HG03097 (cell line): ENCODE measurements at regions not wholly inside any gene's neighbourhood (a gene's known extent, or its start where the extent isn't known, plus 50 kb on each side); places are given as distances from the start of the nearest gene placed in this dataset.

ENCODE experiments used
- ATAC-seq: cut with Tn5 transposase; IDR thresholded peaks from one replicate; pipeline ENCODE4 v1.9.1; 2021; ENCODE audit not compliant: unreplicated experiment, low FRiP score

GRCh38 chr2:64704161-64704560 is 50.4 kb upstream of the SERTAD2 start:
- ATAC-seq: no peak

GRCh38 chr2:64704996-64705395 is 51.3 kb upstream of the SERTAD2 start:
- no peak for ATAC-seq

DNA sequence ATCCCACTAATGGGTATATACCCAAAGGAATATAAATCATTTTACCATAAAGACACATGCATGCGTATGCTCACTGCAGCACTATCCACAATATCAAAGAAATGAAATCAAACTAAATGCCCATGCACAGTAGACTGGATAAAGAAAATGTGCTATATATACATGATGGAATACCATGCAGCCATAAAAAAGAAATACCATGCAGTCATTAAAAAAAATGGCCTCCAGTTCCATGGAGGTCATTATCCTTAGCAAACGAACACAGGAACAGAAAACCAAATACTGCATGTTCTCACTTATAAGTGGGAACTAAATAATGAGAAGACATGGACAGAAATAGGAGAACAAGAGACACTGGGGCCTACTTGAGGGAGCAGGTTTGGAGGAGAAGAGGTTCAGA is 53.6 kb upstream of the SERTAD2 start:
- ATAC-seq: no peak

GRCh38 chr2:64708829-64709228 is 55.1 kb upstream of the SERTAD2 start:
- ATAC-seq: no peak

- no peak for ATAC-seq
Measured at GRCh38 chr2:64711252-64711800, 57.6 kb upstream of the SERTAD2 start.

DNA sequence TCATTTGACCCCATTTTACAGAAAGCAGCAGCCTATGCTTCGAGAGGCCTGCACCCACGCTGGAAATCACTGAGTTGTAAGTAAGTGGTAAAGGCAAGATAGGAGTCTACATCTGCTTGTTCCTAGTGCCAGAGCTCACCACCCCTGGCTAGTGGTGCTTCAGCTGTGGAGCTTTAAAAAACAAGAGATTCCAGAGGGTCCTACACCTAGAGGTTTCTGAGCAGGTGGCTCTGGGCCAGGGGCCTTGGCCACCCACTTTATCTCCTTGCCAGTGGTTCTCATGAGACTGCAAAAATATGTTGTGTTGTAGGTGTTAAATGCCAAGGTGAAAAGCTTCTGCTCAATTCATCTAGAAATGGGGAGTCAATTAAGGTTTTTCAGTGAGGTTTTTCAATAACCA is 60.0 kb upstream of the SERTAD2 start:
- ATAC-seq: no peak

- no peak for ATAC-seq
Measured at GRCh38 chr2:64716569-64716968, 62.9 kb upstream of the SERTAD2 start.

DNA sequence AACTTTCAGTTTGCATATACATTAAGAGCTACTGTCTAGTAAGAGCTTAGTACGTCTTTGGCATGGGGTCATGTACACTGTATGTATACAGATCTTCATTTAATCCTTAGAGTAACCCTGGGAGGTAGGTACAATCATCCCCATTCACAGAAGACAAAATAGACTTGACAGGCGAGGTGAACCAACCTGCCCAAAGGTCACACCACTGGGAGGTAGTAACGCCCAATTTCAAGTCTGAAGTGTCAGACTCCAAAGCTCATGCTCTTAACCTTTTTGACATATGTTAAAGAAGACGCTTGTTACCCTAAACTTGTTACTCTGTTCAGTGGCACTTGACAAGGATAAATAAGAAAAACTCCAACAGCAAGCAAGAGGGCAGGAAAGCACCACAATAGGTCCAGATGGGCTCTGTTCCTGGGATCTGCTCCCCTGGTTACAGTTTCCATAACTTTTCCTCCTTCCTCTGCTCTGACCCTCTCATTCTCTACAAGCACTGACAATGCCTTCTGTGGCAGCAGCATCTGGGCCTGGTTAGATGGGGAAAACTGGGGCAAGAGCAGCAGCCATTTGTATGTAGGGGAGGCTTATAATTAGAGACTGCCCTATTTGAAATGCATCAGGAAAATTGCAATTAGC is 64.7 kb upstream of the SERTAD2 start:
- ATAC-seq: no peak

GRCh38 chr2:64720535-64721319 is 67.0 kb upstream of the SERTAD2 start:
- no peak for ATAC-seq

DNA sequence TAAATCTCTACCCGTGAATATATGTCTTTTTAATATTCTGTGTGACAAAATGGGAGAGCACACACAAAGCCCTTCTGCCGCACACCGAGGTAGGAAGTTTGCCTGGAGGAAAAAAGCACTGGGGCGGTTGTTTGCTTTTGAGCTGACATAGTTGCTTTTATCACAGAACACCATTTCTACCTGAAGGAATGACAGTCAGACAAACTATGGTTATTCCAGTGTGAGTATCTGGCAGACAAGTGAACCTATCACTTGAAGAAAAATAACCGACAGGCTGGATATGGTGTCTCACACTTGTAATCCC is 67.6 kb upstream of the SERTAD2 start:
- ATAC-seq: no peak

DNA sequence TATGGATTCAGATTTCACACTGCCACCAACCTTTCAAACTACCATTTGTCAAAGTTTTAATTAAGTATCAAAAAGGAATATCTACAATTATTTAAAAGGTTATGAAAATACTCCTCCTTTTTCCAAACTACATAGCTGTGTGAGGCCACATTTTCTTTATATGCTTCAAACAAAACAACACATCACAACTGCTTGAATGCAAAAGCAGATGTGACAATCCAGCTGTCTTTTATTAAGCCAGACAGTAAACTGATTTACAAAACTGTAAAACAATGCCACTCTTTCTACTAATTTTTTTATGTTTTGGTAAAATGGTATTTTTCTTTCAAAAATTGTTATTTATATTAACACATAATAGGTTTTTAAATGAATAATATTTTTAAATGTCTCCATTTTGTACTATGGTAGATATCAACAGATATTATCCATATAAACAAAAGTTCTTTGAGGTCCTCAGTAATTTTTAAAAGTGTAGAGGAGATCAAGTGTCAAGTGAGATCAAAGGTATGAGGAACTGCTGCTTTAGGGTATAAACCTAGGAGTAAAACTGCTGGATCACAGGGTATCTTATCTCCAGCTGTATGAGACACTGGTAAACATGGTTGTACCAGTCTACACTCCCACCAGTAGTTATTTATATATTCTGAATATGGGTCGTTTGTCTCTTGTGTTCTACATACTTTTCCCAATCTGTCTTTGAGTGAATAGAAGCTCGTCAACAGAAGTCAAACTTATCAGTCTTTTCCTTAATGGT is 68.8 kb upstream of the SERTAD2 start:
- ATAC-seq: no peak

GRCh38 chr2:64727013-64727767 is 73.5 kb upstream of the SERTAD2 start:
- ATAC-seq: peak; percentile 68

GRCh38 chr2:64727843-64728463 is 74.2 kb upstream of the SERTAD2 start:
- peak; percentile 11 for ATAC-seq

DNA sequence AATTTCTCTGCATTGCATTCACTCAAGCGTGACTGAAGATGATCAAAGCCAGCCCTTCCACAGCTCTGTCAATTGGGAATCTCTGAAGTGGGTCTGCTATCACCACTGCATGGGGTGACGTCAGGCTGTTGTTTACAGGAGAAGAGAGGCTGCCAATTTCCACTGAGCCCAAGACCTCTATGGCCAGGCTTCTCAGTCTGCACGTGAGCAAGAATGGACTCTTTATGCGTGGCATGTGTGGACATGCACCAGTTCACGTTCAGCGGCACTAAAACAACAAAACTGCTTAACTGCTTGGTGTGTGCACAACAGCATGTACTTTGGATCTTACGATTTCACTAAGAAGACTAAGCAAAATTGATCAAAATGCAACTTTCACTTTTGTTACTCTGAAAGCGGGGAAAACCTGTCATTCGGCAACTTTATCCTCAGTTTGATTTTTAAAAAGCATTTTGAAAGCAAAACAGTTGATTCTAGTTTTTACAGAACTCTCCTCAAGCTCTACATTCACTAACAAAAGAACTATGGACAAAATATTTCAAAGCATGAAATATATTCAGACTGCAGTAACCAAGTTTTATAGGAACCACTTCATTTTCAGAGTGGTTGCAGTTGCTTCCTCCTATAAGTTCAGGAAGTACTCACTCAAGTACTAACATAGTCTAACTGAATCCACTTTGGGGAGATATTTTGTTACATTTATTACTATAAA is 77.0 kb upstream of the SERTAD2 start:
- ATAC-seq: no peak

DNA sequence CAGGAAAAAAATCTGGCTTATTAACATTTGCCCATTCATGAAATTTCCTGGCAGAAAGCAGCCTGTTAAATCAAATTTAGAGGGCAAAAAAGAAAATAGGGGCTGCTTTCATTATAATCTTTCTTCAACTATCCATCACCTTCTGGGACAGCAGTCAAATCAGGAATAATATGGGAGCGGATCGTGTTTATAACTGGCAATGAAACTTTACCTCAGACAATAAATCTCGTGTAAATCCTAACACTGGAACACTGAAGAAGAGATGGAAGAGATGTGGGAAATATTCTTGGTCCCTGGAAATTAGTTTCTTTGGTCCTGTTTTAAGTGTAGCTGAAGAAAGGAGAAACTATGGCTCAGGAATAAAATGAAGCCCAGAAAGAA is 77.5 kb upstream of the SERTAD2 start:
- ATAC-seq: no peak

DNA sequence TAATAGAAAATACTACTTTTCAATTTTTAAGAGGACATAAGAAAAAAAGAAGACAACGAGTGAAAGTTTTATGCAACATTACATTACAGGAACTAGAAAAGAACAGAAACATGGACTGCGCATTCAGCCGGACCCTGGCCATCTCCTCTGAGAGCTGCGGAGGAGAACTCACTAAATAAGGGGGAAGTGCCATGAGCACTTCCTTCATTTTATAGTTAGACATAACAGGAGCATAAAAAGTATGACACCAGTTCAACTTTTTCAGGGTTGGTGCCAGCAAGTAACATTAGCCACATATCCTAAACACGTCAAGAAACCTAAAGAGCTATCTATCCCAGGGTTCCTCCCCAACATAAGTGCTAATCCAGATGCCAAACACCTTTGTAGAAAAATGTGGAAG is 78.0 kb upstream of the SERTAD2 start:
- no peak for ATAC-seq

DNA sequence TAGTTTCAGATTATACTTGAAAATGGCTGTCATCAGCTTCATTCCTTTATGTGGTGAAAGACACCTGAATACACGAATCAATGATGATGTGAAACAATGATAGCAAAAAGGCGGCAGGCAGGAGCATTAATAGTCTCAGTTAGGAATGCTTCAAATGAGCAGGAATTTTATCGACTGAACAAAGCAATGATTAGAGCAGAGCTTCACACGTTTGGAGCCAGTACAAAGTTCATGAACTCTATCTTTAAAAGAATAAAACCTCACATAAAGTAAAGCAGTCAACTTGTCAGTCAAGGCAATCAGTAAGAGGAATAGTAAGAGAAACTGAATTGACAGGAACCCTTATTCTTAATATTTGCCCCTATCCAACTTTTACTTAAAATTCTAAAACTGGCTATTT is 78.4 kb upstream of the SERTAD2 start:
- no peak for ATAC-seq

DNA sequence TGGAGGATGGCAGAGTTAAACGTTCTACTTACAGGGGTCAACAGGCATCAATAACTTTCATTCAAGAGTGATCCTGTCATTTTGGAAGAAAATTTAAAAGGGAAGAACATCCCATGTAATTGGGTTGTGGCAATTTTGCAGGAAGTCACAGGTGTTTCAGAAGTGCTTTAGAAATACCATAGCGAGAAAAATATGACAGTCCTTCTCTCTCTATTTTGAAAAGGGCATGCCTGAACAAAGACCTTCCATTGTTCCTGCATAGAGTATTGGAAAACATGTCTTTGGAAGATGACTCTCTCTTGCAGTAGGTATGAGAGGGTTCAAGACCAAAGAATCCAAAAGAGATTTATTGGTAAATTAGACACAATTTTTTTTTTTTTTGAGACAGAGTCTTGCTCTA is 81.8 kb upstream of the SERTAD2 start:
- ATAC-seq: no peak

DNA sequence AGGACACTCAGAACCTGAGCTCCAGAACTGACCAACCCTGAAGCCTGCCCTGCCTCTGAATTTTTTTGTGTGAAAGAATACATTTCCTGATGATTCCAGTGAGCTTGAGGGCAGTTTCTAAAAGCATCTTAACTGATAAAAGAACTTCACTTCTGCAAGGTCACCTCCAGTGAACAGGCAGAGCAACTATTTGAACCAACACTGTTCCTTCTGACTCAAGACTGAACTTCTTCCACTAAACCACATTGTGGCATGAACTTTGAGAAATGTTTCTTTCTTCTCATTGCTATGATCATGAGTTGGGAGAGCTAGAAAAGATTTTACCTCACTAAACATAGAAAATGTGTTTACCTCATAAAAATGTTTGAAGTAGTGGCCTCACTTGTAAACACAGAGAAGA is 83.8 kb upstream of the SERTAD2 start:
- no peak for ATAC-seq

- ATAC-seq: no peak
Measured at GRCh38 chr2:64738026-64738425, 84.3 kb upstream of the SERTAD2 start.
